ENCODE measurements at regions not wholly inside any gene's neighbourhood (a gene's known extent, or its start where the extent isn't known, plus 50 kb on each side); places are given as distances from the start of the nearest gene placed in this dataset.

DNA sequence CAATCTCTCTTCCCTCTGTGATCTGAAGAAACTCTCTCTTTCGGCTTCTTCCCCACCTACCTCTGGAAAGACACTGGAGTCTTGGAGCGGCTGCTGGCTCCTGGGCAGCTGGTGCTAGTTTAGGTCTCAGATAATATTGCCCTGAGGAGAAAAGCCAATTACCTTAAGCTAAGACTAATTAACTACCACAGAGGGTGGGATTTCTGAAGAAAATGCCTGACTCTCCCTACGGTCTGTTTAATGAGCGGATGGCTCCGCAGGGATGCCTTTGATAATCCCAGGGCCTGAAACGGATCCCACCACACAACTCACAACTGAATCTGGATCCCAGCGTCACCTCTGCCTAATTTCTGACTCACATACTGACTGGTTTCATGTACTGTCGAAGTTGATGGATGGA lies 127.0 kb upstream of the NLRP1 start:
- Mint-ChIP-seq H3K27ac (ENCODE audit: unreplicated experiment) (no peak overlapping the region), H3K4me1 (ENCODE audit: low read depth) (no peaks in the 10 kb centered on the region), H3K27me3 (ENCODE audit: low read depth) (peaks cover 39% of the 10 kb centered on the region), H3K9me3 (ENCODE audit: low read depth) (peaks cover 2% of the 10 kb centered on the region), H3K4me3 (ENCODE audit: unreplicated experiment) (no peak overlapping the region), H3K36me3 (ENCODE audit: low read depth) (no peaks in the 10 kb centered on the region)
- DNase-seq (ENCODE audit: low spot score): no peak
- TF ChIP-seq, protein P1, sequence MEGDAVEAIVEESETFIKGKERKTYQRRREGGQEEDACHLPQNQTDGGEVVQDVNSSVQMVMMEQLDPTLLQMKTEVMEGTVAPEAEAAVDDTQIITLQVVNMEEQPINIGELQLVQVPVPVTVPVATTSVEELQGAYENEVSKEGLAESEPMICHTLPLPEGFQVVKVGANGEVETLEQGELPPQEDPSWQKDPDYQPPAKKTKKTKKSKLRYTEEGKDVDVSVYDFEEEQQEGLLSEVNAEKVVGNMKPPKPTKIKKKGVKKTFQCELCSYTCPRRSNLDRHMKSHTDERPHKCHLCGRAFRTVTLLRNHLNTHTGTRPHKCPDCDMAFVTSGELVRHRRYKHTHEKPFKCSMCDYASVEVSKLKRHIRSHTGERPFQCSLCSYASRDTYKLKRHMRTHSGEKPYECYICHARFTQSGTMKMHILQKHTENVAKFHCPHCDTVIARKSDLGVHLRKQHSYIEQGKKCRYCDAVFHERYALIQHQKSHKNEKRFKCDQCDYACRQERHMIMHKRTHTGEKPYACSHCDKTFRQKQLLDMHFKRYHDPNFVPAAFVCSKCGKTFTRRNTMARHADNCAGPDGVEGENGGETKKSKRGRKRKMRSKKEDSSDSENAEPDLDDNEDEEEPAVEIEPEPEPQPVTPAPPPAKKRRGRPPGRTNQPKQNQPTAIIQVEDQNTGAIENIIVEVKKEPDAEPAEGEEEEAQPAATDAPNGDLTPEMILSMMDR (IDR thresholded peaks at IDR 0.05): no peak

DNA sequence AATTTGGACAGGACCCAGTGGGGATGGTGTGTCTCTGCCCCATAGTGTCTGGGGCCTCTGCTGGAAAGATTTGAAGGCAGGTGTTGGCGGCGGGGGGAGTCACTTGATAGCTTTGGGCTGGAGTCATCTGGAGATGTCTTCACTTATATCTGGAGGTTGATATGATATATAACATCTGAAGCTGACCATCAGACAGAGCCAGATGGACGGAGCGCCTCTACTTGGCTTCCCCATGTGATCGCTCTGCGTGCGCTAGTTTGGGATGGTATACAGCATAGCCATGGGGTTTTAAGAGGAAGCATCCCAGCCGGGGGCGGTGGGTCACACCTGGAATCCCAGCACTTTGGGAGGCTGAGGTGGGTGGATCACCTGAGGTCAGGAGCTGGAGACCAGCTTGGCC lies 130.7 kb upstream of the NLRP1 start:
- TF ChIP-seq, protein P1 (IDR thresholded peaks at IDR 0.05): no peak
- no peak overlapping the region for H3K27ac Mint-ChIP-seq (ENCODE audit: unreplicated experiment)
- no peaks in the 10 kb centered on the region for H3K9me3 Mint-ChIP-seq (ENCODE audit: low read depth)
- H3K4me1 Mint-ChIP-seq (ENCODE audit: low read depth): no peaks in the 10 kb centered on the region
- no peaks in the 10 kb centered on the region for H3K36me3 Mint-ChIP-seq (ENCODE audit: low read depth)
- no peak for DNase-seq (ENCODE audit: low spot score)
- no peak overlapping the region for H3K4me3 Mint-ChIP-seq (ENCODE audit: unreplicated experiment)
- H3K27me3 Mint-ChIP-seq (ENCODE audit: low read depth): peaks cover 60% of the 10 kb centered on the region

DNA sequence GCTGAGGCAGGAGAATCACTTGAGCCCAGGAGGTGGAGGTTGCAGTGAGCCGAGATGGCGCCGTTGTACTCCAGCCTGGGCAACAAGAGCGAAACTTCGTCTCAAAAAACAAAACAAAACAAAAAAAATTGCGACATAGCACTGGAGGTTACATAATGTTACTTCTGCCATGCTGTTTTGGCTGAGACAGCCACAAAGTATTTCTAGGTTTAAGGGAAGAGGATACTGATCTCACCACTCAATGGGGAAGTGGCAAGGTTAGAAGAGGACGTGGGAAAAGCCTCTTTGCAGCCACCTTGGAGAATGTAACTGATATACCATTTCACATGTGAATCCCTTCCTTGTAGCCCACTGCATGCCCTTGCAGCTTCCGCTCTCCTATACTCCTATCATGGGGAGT lies 131.2 kb upstream of the NLRP1 start:
- Mint-ChIP-seq H3K9me3 (ENCODE audit: low read depth) (no peaks in the 10 kb centered on the region), H3K4me3 (ENCODE audit: unreplicated experiment) (no peak overlapping the region), H3K27ac (ENCODE audit: unreplicated experiment) (no peak overlapping the region), H3K4me1 (ENCODE audit: low read depth) (no peaks in the 10 kb centered on the region), H3K36me3 (ENCODE audit: low read depth) (no peaks in the 10 kb centered on the region), H3K27me3 (ENCODE audit: low read depth) (peaks cover 57% of the 10 kb centered on the region)
- no peak for DNase-seq (ENCODE audit: low spot score)
- TF ChIP-seq, protein P1 (IDR thresholded peaks at IDR 0.05): no peak

DNA sequence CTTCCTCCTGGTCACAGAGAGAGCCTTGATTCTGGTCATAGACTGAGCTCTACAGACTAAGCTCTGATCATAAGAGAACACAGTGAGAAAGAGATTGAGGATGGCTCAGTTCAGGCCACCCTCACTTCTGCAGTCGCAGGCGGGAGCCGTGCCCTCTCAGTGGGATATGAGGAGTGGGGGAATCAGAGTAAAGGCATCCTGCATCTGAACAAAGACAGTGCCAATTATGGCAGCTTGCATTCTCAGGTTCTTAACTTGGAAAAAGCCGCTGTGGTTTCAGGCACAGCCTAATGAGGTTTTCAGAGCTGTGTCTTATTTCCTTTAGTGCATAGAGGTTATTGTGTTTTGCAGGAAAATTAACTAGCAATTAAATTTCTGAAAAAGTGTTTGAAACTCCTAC lies 134.4 kb upstream of the NLRP1 start:
- H3K4me3 Mint-ChIP-seq (ENCODE audit: unreplicated experiment): no peak overlapping the region
- TF ChIP-seq, protein P1 (IDR thresholded peaks at IDR 0.05): no peak
- no peak overlapping the region for H3K27ac Mint-ChIP-seq (ENCODE audit: unreplicated experiment)
- DNase-seq (ENCODE audit: low spot score): no peak
- no peaks in the 10 kb centered on the region for H3K36me3 Mint-ChIP-seq (ENCODE audit: low read depth)
- H3K4me1 Mint-ChIP-seq (ENCODE audit: low read depth): no peaks in the 10 kb centered on the region
- no peaks in the 10 kb centered on the region for H3K9me3 Mint-ChIP-seq (ENCODE audit: low read depth)
- H3K27me3 Mint-ChIP-seq (ENCODE audit: low read depth): peaks cover 38% of the 10 kb centered on the region

DNA sequence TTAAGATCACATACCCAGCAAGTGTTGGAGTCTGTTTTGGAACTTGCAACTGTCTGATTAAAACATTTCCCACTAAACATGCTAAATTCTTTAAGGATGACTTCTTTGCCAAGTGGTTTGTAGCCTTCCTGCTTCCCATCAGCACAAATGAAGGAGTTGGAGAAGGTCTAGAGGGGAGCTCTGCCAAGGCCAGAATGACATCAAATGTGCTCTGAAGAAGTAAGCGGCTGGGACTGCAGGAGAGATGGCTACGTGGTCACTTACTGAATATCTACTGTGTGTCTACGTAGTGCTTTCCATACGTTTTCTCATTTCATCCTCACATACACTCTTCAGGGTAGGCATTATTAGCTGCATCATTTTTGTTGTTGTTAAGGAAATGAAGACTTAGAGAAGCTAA lies 135.7 kb upstream of the NLRP1 start:
- TF ChIP-seq, protein P1 (IDR thresholded peaks at IDR 0.05): no peak
- H3K27ac Mint-ChIP-seq (ENCODE audit: unreplicated experiment): no peak overlapping the region
- peaks cover 44% of the 10 kb centered on the region for H3K27me3 Mint-ChIP-seq (ENCODE audit: low read depth)
- H3K9me3 Mint-ChIP-seq (ENCODE audit: low read depth): peaks cover 11% of the 10 kb centered on the region
- no peak for DNase-seq (ENCODE audit: low spot score)
- H3K4me3 Mint-ChIP-seq (ENCODE audit: unreplicated experiment): no peak overlapping the region
- H3K4me1 Mint-ChIP-seq (ENCODE audit: low read depth): no peaks in the 10 kb centered on the region
- H3K36me3 Mint-ChIP-seq (ENCODE audit: low read depth): no peaks in the 10 kb centered on the region
